SK-N-SH (cell line): ENCODE measurements at regions not wholly inside any gene's neighbourhood (a gene's known extent, or its start where the extent isn't known, plus 50 kb on each side); places are given as distances from the start of the nearest gene placed in this dataset.
A peak's percentile ranks its signal among the peaks of the same experiment; 100 is the strongest.

Source experiments
- CTCF ChIA-PET: fragments of 300-600, 350-600 bp; formaldehyde crosslinking; extraction: SDS; loops from one replicate; lab custom pipeline; 2021; lab: Yijun Ruan, JAX
- POLR2A ChIA-PET: fragments of 350-600 bp; sonication (Branson Sonifier 250); formaldehyde crosslinking; extraction: SDS; loops from one replicate; lab custom pipeline; 2020; ENCODE audit warnings: antibody characterized with exemption, inconsistent platforms; lab: Yijun Ruan, JAX
- DNase-seq: peaks from one replicate; pipeline ENCODE4 v3.0.0; 2012
- H2AFZ ChIP-seq: fragments of 200-600 bp; sonication (generic); 2 replicates; pipeline ENCODE4 v1.8.1; 2016; ENCODE audit warnings: antibody characterized with exemption, mild to moderate bottlenecking, low read depth
- H3F3A ChIP-seq: fragments of 200-600 bp; sonication (generic); replicated peaks from 2 replicates; pipeline ENCODE3; 2016; ENCODE audit warnings: antibody characterized with exemption, mild to moderate bottlenecking; ENCODE audit not compliant: insufficient read depth
- H3K27ac ChIP-seq, 2 experiments: fragments of 200-500 bp in 1 of 2; fragments of 200-600 bp in 1 of 2; sonication (Bioruptor generic) in 1 of 2; sonication (generic), shearing (Covaris generic) in 1 of 2; 2 replicates each; pipeline versions ENCODE4 v1.5.1 to v1.6.1; 2014 to 2016; ENCODE audit warnings: low read depth in 2 of 2, inconsistent platforms in 1 of 2, low read length in 1 of 2, mild to moderate bottlenecking in 1 of 2, mixed read lengths in 1 of 2
- H3K27me3 ChIP-seq: fragments of 200-600 bp; sonication (generic), shearing (Covaris generic); 2 replicates; pipeline ENCODE4 v1.6.1; 2016; ENCODE audit warnings: mixed run types; ENCODE audit not compliant: insufficient read depth
- H3K36me3 ChIP-seq, 2 experiments: fragments of 200-500 bp in 1 of 2; fragments of 200-600 bp in 1 of 2; sonication (Bioruptor generic) in 1 of 2; sonication (generic) in 1 of 2; replicated peaks in 1 of 2; 2 replicates each; pipeline versions ENCODE3 to v1.5.1; 2014 to 2016; ENCODE audit warnings: low read length in 1 of 2, mild to moderate bottlenecking in 1 of 2; ENCODE audit not compliant: insufficient read depth in 2 of 2, control insufficient read depth in 1 of 2
- H3K4me1 ChIP-seq, 2 experiments: fragments of 200-500 bp in 1 of 2; fragments of 200-600 bp in 1 of 2; sonication (Bioruptor generic) in 1 of 2; sonication (generic), shearing (Covaris generic) in 1 of 2; 2 replicates each; pipeline versions ENCODE4 v1.5.1 to v1.6.1; 2014 to 2016; ENCODE audit warnings: low read depth in 1 of 2, low read length in 1 of 2, mixed run types in 1 of 2; ENCODE audit not compliant: insufficient read depth in 2 of 2, control insufficient read depth in 1 of 2
- H3K4me2 ChIP-seq: fragments of 200-600 bp; sonication (generic), shearing (Covaris generic); 2 replicates; pipeline ENCODE4 v1.6.1; 2017; ENCODE audit warnings: mixed run types
- H3K4me3 ChIP-seq, 2 experiments: fragments of 200-500 bp in 1 of 2; fragments of 200-600 bp in 1 of 2; sonication (Bioruptor generic) in 1 of 2; sonication (generic), shearing (Covaris generic) in 1 of 2; 2 replicates each; pipeline versions ENCODE4 v1.5.1 to v1.8.1; 2014 to 2016; ENCODE audit warnings: low read depth in 2 of 2, inconsistent platforms in 1 of 2, low read length in 1 of 2, mild to moderate bottlenecking in 1 of 2, mixed read lengths in 1 of 2, moderate library complexity in 1 of 2
- H3K79me2 ChIP-seq: fragments of 200-600 bp; sonication (generic); 2 replicates; pipeline ENCODE4 v1.8.1; 2017; ENCODE audit warnings: mild to moderate bottlenecking; ENCODE audit not compliant: insufficient read depth
- H3K9ac ChIP-seq: fragments of 200-600 bp; sonication (generic); 2 replicates; pipeline ENCODE4 v1.6.1; 2017; ENCODE audit warnings: mixed run types
- H3K9me2 ChIP-seq: fragments of 200-600 bp; sonication (generic); 2 replicates; pipeline ENCODE4 v1.6.1; 2017; ENCODE audit warnings: mixed run types
- H3K9me3 ChIP-seq: fragments of 200-600 bp; sonication (generic); 2 replicates; pipeline ENCODE4 v1.6.1; 2017; ENCODE audit warnings: mixed run types, mild to moderate bottlenecking, moderate library complexity
- H4K20me1 ChIP-seq: fragments of 200-600 bp; sonication (generic); 2 replicates; pipeline ENCODE4 v1.6.1; 2017; ENCODE audit warnings: mild to moderate bottlenecking, mixed run types; ENCODE audit not compliant: insufficient read depth
- CHD2 ChIP-seq: fragments of 150-350 bp; IDR thresholded peaks from 2 replicates; pipeline ENCODE4 v1.6.1; 2018; ENCODE audit warnings: low read length; ENCODE audit not compliant: partially characterized antibody
- EZH2phosphoT487 ChIP-seq: fragments of 200-600 bp; sonication (generic); IDR thresholded peaks from 2 replicates; pipeline ENCODE4 v1.6.1; 2017; ENCODE audit warnings: low read depth, mixed run types, mild to moderate bottlenecking, antibody characterized with exemption, moderate library complexity, borderline replicate concordance
- FOXJ3 ChIP-seq: sonication (generic); formaldehyde crosslinking; IDR thresholded peaks from 2 replicates; pipeline ENCODE4 v1.5.1; 2020; ENCODE audit warnings: mild to moderate bottlenecking, missing genetic modification reagents
- FOXM1 ChIP-seq: IDR thresholded peaks from 2 replicates; pipeline ENCODE4 v1.4.0; 2012; ENCODE audit warnings: low read depth, mild to moderate bottlenecking
- GATA2 ChIP-seq: sonication (generic); formaldehyde crosslinking; IDR thresholded peaks from 2 replicates; pipeline ENCODE4 v1.5.0; 2020; ENCODE audit warnings: mild to moderate bottlenecking, missing genetic modification reagents
- JUND ChIP-seq: IDR thresholded peaks from 2 replicates; pipeline ENCODE4 v1.4.0; 2012
- MXI1 ChIP-seq: IDR thresholded peaks from 2 replicates; pipeline ENCODE4 v1.6.1; 2012; ENCODE audit warnings: mild to moderate bottlenecking, low read depth, low read length, improper control_type of control experiment
- NFIC ChIP-seq: IDR thresholded peaks from 2 replicates; pipeline ENCODE4 v1.4.0; 2012; ENCODE audit warnings: borderline replicate concordance
- POLR2AphosphoS5 ChIP-seq: IDR thresholded peaks from 2 replicates; pipeline ENCODE4 v1.6.1; 2012; ENCODE audit warnings: low read depth, low read length
- RXRA ChIP-seq: IDR thresholded peaks from 2 replicates; pipeline ENCODE4 v1.4.0; 2012; ENCODE audit warnings: low read depth, mild to moderate bottlenecking, borderline replicate concordance
- SIN3A ChIP-seq: IDR thresholded peaks from 2 replicates; pipeline ENCODE4 v1.6.1; 2012; ENCODE audit warnings: low read depth, mild to moderate bottlenecking, low read length, moderate library complexity, borderline replicate concordance
- SMC3 ChIP-seq: IDR thresholded peaks from 2 replicates; pipeline ENCODE4 v1.6.1; 2012; ENCODE audit warnings: low read depth, low read length, improper control_type of control experiment
- TAF1 ChIP-seq: IDR thresholded peaks from 2 replicates; pipeline ENCODE4 v1.6.1; 2012; ENCODE audit warnings: low read depth, mild to moderate bottlenecking, low read length, moderate library complexity, borderline replicate concordance
- TEAD4 ChIP-seq: IDR thresholded peaks from 2 replicates; pipeline ENCODE4 v1.4.0; 2012; ENCODE audit warnings: mild to moderate bottlenecking, borderline replicate concordance; ENCODE audit not compliant: insufficient read depth
- YY1 ChIP-seq: IDR thresholded peaks from 2 replicates; pipeline ENCODE4 v1.4.0; 2012; ENCODE audit warnings: low read depth, mild to moderate bottlenecking
- WGBS: methylation state at CpG from one replicate; pipeline ENCODE4 v1.1.6; 2017; ENCODE audit warnings: low lambda C conversion rate; 5-methylcytosine and 5-hydroxymethylcytosine counted together
- TF ChIP-seq, protein P1 (sequence below): IDR thresholded peaks from 2 replicates; pipeline ENCODE4; 2012
- TF ChIP-seq, protein P2 (sequence below): fragments of 200-600 bp; sonication (generic); IDR thresholded peaks from 2 replicates; pipeline ENCODE4 v1.6.1; 2017; ENCODE audit warnings: antibody characterized with exemption, mild to moderate bottlenecking, moderate library complexity
- TF ChIP-seq, protein P3 (sequence below): fragments of 150-350 bp; IDR thresholded peaks from 2 replicates; pipeline ENCODE4 v1.6.1; 2017; ENCODE audit warnings: antibody characterized with exemption, low read length, low read depth, borderline replicate concordance
- TF ChIP-seq, protein P4 (sequence below): IDR thresholded peaks from 2 replicates; pipeline ENCODE4 v1.4.0; 2012; ENCODE audit warnings: low read depth, borderline replicate concordance
- TF ChIP-seq, protein P5 (sequence below): IDR thresholded peaks from 2 replicates; pipeline ENCODE4 v1.4.0; 2012; ENCODE audit warnings: low read depth, borderline replicate concordance

DNA sequence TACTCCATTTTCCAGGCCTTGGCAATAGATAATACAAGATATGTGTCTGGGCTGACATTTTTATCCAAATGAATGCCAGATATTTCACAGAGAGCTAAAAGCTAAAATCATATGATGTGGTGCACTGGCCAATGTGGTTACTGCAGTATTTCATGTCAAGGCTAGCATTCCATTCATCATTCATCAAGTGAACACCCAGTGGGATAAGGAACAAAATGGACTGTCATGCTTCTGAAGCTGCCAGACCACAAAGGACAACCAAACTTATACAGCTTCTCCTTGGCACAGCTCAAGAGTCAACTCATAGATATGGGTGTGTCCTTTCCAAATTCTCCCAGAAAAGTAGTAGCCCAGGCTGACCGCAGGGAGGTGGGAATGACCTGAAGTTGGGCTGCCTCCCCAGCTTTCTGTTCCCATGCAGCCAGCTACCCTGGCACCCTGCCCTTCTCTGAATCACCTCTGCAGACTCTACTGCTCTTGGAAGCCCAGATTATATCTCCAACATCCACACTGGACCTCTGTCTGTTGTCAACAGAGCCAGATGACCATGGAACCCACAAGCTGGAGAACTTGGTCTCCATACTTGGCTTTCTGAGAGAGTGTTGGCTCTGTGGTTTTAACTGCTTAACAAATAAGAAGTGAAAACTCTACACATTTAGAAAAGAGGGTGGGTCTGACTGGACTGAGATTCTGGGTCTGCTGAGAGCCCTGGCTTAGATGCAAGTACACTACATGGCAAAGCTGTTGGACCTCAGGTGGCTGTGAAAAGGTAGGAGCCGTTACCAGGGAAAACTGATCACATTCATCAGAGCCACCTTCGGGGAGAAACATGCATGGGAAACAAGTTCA, 122.8 kb downstream of the ALDH8A1 start (continued):
- TF ChIP-seq, protein P1, sequence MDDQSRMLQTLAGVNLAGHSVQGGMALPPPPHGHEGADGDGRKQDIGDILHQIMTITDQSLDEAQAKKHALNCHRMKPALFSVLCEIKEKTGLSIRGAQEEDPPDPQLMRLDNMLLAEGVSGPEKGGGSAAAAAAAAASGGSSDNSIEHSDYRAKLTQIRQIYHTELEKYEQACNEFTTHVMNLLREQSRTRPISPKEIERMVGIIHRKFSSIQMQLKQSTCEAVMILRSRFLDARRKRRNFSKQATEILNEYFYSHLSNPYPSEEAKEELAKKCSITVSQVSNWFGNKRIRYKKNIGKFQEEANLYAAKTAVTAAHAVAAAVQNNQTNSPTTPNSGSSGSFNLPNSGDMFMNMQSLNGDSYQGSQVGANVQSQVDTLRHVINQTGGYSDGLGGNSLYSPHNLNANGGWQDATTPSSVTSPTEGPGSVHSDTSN, result peak; percentile 94
- TF ChIP-seq TAF1 (no peak), JUND (peak; percentile 43; the same call in 1 of the 2 replicates), POLR2AphosphoS5 (peak; percentile 37; the same call in 1 of the 2 replicates), EZH2phosphoT487 (no peak), FOXM1 (no peak), CHD2 (no peak), SIN3A (no peak), NFIC (peak; percentile 64)
- TF ChIP-seq, protein P2, sequence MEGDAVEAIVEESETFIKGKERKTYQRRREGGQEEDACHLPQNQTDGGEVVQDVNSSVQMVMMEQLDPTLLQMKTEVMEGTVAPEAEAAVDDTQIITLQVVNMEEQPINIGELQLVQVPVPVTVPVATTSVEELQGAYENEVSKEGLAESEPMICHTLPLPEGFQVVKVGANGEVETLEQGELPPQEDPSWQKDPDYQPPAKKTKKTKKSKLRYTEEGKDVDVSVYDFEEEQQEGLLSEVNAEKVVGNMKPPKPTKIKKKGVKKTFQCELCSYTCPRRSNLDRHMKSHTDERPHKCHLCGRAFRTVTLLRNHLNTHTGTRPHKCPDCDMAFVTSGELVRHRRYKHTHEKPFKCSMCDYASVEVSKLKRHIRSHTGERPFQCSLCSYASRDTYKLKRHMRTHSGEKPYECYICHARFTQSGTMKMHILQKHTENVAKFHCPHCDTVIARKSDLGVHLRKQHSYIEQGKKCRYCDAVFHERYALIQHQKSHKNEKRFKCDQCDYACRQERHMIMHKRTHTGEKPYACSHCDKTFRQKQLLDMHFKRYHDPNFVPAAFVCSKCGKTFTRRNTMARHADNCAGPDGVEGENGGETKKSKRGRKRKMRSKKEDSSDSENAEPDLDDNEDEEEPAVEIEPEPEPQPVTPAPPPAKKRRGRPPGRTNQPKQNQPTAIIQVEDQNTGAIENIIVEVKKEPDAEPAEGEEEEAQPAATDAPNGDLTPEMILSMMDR, result no peak

DNA sequence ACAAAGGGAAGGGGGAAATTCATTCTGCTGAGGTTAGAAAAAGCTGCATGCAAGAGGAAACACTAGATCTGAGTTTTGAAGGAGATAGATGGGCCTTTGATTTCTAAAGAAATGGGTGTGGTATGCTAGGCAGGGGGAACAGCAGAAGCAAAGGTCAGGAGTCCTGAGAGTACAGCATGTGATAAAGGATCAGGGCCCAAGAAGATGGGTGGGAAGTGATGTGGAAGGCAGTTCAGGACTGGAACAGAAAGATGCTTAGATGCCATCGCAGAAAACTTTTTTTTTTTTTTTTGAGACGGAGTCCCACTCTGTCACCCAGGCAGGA, 126.2 kb downstream of the ALDH8A1 start:
- Histone ChIP-seq H3K27me3 (no peaks in the 10 kb centered on the region), H3K9me2 (no peaks in the 10 kb centered on the region), H3K27ac (no peak overlapping the region), H3K79me2 (no peaks in the 10 kb centered on the region), H3F3A (peaks cover 16% of the 10 kb centered on the region), H3K4me1 (peaks cover 0 to 5% of the 10 kb centered on the region in 2 experiments; a peak in 3 of 4 replicates), H3K9ac (no peak overlapping the region), H3K36me3 (no peaks in the 10 kb centered on the region), H4K20me1 (no peaks in the 10 kb centered on the region), H3K4me3 (no peak overlapping the region), H2AFZ (no peak overlapping the region), H3K4me2 (no peak overlapping the region), H3K9me3 (no peaks in the 10 kb centered on the region)
- no peak for DNase-seq
- POLR2A ChIA-PET, result no interaction called here
- TF ChIP-seq CHD2 (no peak), RXRA (no peak), GATA2 (no peak), TAF1 (no peak), YY1 (no peak), JUND (no peak), TEAD4 (no peak), MXI1 (no peak), SMC3 (no peak), FOXJ3 (CRISPR knock-in tag) (no peak)
- TF ChIP-seq, protein P1, result no peak
- TF ChIP-seq, protein P3, sequence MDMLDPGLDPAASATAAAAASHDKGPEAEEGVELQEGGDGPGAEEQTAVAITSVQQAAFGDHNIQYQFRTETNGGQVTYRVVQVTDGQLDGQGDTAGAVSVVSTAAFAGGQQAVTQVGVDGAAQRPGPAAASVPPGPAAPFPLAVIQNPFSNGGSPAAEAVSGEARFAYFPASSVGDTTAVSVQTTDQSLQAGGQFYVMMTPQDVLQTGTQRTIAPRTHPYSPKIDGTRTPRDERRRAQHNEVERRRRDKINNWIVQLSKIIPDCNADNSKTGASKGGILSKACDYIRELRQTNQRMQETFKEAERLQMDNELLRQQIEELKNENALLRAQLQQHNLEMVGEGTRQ, result no peak
- TF ChIP-seq, protein P4, sequence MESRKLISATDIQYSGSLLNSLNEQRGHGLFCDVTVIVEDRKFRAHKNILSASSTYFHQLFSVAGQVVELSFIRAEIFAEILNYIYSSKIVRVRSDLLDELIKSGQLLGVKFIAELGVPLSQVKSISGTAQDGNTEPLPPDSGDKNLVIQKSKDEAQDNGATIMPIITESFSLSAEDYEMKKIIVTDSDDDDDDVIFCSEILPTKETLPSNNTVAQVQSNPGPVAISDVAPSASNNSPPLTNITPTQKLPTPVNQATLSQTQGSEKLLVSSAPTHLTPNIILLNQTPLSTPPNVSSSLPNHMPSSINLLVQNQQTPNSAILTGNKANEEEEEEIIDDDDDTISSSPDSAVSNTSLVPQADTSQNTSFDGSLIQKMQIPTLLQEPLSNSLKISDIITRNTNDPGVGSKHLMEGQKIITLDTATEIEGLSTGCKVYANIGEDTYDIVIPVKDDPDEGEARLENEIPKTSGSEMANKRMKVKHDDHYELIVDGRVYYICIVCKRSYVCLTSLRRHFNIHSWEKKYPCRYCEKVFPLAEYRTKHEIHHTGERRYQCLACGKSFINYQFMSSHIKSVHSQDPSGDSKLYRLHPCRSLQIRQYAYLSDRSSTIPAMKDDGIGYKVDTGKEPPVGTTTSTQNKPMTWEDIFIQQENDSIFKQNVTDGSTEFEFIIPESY, result no peak
- TF ChIP-seq, protein P5, sequence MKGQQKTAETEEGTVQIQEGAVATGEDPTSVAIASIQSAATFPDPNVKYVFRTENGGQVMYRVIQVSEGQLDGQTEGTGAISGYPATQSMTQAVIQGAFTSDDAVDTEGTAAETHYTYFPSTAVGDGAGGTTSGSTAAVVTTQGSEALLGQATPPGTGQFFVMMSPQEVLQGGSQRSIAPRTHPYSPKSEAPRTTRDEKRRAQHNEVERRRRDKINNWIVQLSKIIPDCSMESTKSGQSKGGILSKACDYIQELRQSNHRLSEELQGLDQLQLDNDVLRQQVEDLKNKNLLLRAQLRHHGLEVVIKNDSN, result no peak
- WGBS, result 100% methylated on average over 2 of the region's 2 CpGs
- CTCF ChIA-PET, result interaction anchor here (0.6 to 5.9 kb wide), 26 partner anchors 8 to 724 kb away, joined by 3 to 48 read pairs (median 5); no protein-coding TSS in a partner anchor
